SKM-1 treated with dmso at 0.1 percent for 144 hours (cell line): ENCODE measurements at regions not wholly inside any gene's neighbourhood (a gene's known extent, or its start where the extent isn't known, plus 50 kb on each side); places are given as distances from the start of the nearest gene placed in this dataset.

Source experiments
- DNase-seq: peaks from one replicate; lab custom pipeline; 2025; ENCODE audit not compliant: unreplicated experiment; lab: John Stamatoyannopoulos, UW

DNA sequence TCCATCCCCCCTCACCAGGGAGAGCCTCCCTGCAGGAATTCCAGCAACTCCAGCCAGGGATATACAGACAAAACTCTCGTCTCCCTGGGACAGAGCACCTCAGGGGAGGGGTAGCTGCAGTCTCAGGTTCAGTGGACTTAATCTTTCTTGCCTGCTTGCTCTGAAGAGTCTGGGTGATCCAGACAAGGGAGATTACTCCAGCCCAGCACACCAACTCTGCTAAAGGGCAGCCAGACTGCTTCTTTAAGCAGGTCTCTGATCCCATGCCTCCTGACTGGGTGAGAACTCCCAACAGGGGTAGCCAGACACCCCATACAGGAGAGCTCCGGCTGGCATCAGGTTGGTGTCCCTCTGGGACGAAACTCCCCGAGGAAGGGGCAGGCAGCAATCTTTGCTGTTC is 888.7 kb downstream of the RAB28 start:
- no peak for DNase-seq

GRCh38 chr4:12588582-12588981 is 895.6 kb downstream of the RAB28 start:
- no peak for DNase-seq

DNA sequence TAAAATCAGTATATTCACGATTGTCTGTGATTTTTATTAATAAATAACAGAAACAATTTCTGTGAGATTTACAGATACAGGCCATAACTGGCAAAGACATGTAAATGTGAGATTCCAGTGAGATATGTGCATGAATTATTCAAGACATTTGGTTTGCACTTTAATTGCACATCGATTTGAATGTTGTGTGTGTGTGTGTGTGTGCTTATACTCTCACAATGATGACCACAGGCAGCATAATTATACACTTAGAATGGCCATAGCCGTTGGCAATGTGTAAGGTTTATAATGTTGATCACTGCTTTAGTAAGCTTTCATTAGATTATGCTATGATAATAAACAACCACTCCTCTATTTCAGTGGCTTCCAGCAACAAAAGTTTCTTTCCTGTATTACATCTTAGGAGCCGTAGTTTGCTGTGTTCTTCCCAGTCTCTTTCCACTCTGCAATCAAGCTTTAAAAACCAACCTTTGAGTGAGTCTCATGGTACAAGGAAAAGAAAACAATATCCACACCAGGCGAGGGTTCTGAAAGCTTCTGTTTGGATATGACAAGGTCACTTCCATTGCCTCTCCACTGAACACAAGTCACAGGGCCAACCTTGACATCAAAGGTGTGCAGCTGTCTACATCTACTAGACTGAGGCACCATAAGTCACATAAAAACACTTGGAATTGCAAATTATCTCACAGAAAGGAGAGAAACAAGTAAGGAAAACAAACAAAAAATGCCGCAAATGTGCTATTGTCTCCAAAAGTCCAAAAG is 897.7 kb downstream of the RAB28 start:
- no peak for DNase-seq

GRCh38 chr4:12584116-12584875 is 899.8 kb downstream of the RAB28 start:
- DNase-seq, result no peak

- DNase-seq, result no peak
Measured at GRCh38 chr4:12583275-12583674, 900.9 kb downstream of the RAB28 start.

DNA sequence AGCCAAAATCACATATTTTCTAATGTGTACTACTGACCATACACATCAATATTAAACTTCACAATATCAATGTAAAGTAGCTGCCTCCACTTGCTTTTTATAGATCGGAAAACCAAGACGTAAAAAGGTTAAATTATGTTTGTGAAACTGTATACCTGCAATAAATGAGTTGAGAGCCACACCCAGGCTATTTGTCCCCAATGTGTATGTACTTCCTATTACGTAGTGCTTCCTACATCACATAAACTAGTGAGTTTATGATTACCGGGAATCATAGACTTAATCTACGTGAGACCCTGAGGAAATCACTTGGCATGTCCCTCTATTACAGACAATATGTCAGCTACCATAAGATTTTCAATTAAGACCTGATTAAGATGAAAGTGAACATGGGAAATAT is 903.4 kb downstream of the RAB28 start:
- no peak for DNase-seq

DNA sequence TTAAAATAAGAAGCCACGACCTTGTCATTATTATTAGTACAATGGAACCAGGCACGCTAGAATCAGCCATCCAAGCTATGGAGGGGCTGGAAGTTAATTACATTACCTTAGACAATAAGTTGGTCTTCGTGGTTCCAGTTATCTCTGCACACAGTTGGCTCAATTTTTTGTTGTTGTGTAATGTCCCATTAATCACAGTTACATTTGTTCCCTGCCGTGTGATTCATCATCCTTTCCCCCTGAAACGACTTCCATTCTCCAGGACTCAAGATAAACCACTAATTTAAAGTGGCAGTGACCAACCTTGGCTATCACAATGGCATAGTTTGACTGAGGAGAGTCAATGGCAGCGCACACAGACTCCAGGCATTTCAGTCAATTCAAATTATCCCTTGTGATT is 905.0 kb downstream of the RAB28 start:
- no peak for DNase-seq

- DNase-seq, result no peak
Measured at GRCh38 chr4:12576409-12576808, 907.7 kb downstream of the RAB28 start.

GRCh38 chr4:12573716-12574115 is 910.4 kb downstream of the RAB28 start:
- DNase-seq, result no peak

- no peak for DNase-seq
Measured at GRCh38 chr4:12562476-12563140, 921.5 kb downstream of the RAB28 start.

- DNase-seq, result no peak
Measured at GRCh38 chr4:12562021-12562420, 922.1 kb downstream of the RAB28 start.

- peak; percentile 46 for DNase-seq
Measured at GRCh38 chr4:12555011-12555410, 929.1 kb downstream of the RAB28 start.

GRCh38 chr4:12548678-12549077 is 935.5 kb downstream of the RAB28 start:
- DNase-seq, result no peak

DNA sequence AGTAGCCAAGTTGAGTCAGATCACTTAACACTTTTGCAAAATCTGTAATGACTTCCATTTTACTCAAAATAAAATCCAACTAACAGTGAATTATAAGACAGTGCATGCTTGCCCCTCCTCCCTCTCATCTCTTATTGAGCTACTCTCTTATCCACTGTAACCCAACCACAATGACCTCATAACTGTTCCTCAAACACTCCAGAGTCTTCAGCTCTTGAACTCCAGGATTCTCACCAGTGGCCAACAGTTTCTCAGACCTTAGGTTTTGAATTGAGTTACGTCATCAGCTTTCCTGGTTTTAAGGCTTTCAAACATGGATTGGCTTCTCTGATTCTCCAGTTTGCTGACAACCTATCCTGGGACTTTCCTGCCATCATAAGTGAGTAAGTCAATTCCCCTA is 938.3 kb downstream of the RAB28 start:
- DNase-seq, result no peak

DNA sequence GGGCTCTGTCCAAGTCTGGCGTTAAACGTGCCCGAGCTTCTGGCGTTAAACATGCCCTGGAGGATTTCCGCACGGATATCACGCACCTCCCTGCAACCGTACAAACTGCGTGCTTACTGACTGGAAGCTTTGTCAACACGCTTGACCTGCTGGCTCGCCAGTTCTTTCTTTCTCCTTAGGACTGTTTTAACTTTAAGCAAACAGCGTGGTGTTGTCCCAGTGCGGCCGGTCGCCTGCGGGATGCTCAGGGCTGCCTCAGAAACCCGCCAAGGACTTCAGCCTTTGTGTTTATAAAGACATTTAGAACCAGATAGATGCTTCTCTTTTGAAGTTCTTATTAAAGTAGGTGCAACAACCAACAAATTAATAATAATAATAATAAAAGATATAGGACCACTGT is 946.0 kb downstream of the RAB28 start:
- DNase-seq, result no peak

DNA sequence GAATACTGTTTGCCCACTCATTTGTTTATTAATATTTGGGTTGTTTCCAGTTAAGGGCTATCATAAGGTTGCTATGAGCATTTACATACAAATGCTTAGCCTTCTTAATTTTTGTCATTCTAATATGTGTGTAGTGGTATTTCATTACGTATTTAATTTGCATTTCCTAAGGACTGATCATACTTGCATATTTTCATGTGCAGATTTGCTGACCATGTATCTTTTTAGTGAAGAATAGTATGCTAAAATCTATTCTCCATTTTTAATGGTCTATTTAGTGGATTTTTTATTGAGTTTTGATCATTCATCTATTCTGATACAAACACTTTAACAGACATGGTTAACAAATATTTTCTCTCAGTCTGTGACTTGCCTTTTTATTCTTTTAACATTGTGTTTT is 949.5 kb downstream of the RAB28 start:
- no peak for DNase-seq

DNA sequence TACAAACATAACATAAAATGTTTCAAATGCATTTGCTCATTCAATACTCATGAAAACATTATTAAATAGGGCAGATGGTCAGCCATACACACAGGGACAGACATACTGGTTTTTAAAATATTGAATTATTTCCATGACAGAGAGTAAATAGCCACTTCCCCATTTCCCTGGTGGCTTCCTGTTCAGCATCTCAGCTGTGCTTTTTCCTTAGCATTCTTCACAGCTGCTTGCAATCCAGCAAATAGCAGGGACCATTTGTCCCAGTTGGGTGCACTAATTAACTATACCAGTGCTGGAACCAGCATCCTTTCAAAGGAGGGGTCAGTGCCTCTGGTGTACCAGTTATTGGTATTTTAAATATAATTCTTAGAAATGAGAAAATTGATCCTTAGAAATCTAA is 964.7 kb downstream of the RAB28 start:
- no peak for DNase-seq

DNA sequence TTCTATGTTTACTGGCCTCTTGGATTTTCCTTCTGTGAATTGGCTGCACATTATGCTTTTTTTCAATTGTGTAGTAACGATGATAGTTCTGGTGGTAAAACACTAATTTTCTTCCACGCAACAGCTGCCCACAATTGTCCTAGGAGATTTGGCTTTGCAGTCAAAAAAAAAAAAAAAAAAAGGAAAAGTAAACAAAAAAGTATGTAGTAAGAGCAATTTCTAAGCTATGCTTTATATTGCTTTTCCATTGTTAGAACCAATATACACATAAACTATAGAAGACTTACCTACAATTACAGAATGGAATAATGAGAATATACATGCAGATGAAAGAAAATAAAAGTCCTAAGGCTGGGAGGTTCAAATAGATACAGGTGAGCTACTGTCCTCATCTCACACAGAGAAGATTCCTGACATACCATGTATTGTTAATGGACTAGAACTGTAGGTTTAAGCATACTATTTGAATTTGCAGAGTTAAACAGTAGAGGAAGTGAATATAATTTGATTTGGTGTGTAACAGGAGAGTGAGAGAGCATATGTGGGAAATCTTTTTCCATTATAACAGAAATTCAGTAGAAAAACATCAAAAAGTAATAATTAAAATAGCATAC is 976.2 kb downstream of the RAB28 start:
- no peak for DNase-seq

DNA sequence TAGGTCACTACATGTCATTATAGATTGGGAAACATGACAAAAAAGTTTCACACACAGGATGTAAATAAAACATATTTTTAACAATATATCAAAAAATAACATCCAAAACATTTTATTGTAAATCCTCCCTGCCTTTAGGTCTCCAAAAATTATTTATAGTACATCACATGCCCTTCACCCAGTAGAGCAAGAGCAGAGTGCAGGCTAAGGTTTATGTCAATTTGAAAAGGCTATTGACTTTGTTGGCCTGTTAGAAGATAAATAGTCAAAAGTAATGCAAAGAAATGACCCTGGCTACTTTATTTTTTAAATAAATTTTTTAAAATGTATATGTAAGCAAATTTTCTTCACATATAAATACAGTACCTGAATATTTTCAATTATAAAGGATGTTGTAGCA is 983.7 kb downstream of the RAB28 start:
- no peak for DNase-seq

DNA sequence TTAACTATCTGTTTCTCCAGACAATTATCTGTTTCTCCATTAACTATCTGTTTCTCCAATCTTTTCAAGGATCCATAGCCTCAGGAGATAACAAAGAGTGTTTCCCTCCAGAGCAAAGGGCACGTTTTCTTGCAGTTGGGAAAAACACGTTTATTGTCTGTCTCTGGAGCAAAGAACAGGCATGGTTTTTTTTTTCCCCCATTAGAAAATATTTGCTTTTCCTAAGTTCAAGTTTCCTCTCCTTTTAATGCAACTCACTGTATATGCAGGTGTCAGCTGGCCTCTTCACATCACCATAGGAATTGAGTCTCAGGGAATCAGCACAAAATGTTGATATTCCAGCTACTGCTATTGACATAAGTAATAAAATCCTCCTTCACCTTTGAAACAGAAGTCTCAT is 984.4 kb downstream of the RAB28 start:
- no peak for DNase-seq

DNA sequence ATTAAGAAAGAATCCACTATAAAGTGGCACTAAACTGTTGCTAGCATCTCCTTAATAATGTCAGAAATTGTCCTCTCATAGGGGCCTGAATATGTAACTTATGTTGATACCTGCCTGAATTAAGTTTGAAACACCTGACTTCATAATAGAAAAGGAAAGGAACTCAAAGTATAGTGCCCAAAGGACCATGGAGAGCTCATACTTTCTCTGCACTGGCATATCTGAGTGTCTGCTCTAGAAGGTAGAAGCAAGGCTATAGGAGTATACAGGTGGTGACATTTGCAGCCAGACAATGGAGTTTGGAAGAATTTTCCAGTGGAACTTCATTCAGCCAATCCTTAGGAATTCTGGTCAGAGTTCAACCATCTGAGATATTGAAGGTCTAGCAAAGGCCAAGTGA is 988.9 kb downstream of the RAB28 start:
- DNase-seq, result no peak
